ENCODE measurements at regions not wholly inside any gene's neighbourhood (a gene's known extent, or its start where the extent isn't known, plus 50 kb on each side); places are given as distances from the start of the nearest gene placed in this dataset.

- in situ Hi-C loops (cut with HindIII; ENCODE audit: low sequenced_read_pairs), result no loop called here
Observed at GRCh38 chr13:63149375-63149774, 1733.7 kb upstream of the PCDH20 start.

GRCh38 chr13:63139277-63139676 lies 1723.6 kb upstream of the PCDH20 start:
- in situ Hi-C loops (cut with HindIII; ENCODE audit: low sequenced_read_pairs), result no loop called here

- in situ Hi-C loops (cut with HindIII; ENCODE audit: low sequenced_read_pairs), result no loop called here
Observed at GRCh38 chr13:63129995-63130394, 1714.3 kb upstream of the PCDH20 start.

DNA sequence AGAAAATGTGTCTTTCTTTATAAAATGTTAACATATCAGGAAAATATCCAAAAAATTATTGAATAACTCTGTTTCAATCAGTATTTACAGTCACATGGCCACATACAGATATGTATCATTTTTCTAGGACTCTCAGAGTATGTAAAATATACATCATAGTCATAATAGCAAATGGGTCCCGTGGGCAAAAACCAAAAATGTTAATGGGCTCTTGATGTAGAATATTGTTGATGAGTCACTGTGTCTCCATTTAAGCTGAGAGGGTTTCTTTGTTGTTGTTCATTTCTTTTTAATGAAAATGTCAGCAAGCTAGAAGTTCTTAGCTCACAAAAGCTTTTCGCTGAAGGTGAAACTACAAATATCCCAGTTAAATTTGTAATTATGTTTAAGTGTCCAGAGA lies 1713.1 kb upstream of the PCDH20 start:
- in situ Hi-C loops (cut with HindIII; ENCODE audit: low sequenced_read_pairs), result no loop called here

- in situ Hi-C loops (cut with HindIII; ENCODE audit: low sequenced_read_pairs), result no loop called here
Observed at GRCh38 chr13:63124863-63125262, 1709.2 kb upstream of the PCDH20 start.

GRCh38 chr13:63120883-63121282 lies 1705.2 kb upstream of the PCDH20 start:
- in situ Hi-C loops (cut with HindIII; ENCODE audit: low sequenced_read_pairs), result no loop called here

DNA sequence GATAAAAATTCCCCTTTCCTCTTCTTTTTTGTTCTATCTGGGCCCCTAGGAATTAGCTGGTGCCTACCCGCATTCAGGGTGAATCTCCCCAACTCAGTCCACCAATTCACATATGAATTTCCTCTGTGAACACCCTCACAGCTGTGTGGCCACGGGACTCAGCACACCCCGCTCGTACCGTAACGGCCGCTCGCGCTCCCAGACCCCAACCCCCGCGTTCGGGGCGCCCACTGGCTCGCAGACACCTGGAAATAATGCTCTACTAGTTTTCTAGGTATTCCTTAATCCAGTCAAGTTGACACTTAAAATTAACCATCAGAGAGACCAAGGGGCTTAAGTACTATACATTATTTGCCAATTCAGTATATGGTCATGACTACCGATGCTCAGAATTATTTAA lies 1702.1 kb upstream of the PCDH20 start:
- in situ Hi-C loops (cut with HindIII; ENCODE audit: low sequenced_read_pairs), result no loop called here

- in situ Hi-C loops (cut with HindIII; ENCODE audit: low sequenced_read_pairs), result no loop called here
Observed at GRCh38 chr13:63112799-63113395, 1697.2 kb upstream of the PCDH20 start.

DNA sequence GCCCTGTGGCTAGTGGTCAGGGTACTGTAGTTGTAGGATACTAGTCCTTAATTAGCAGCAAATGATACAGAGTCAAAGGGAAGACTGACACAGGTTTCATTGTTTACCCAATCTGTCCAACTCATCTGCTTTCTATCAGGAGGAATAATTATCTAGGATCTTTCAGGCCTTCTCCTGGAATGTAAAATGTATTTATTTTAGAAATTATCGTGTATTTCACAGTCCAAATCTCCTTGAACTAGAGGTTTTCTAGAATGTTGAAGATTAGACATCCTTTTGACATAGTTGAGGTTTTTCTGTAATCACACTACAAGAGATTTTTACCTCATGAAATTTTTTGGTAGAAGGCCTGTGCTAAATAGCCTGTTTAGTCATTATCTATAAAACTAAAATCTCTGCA lies 1694.8 kb upstream of the PCDH20 start:
- in situ Hi-C loops (cut with HindIII; ENCODE audit: low sequenced_read_pairs), result no loop called here

- in situ Hi-C loops (cut with HindIII; ENCODE audit: low sequenced_read_pairs), result no loop called here
Observed at GRCh38 chr13:63107179-63107943, 1691.7 kb upstream of the PCDH20 start.

GRCh38 chr13:63094717-63095116 lies 1679.1 kb upstream of the PCDH20 start:
- in situ Hi-C loops (cut with HindIII; ENCODE audit: low sequenced_read_pairs), result no loop called here

GRCh38 chr13:63093907-63094469 lies 1678.3 kb upstream of the PCDH20 start:
- in situ Hi-C loops (cut with HindIII; ENCODE audit: low sequenced_read_pairs), result no loop called here

DNA sequence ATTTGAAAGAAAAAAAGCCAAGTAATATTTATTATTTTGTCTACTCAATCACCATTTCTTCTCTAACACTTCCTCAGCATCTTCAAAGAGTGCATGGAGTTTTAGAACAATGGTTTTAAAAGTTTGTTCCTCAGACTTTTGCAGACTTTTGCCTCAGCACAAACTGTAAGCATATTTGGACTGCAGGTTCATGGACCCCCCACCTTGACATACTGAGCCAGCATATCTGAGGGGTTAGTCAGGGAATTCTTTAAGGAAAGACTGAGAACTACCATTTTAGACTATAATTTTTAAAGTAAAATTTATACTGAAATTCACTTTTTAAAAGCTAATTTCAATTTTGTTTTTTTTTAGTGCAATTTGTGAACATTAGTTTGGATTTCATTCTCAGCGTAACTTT lies 1676.8 kb upstream of the PCDH20 start:
- in situ Hi-C loops (cut with HindIII; ENCODE audit: low sequenced_read_pairs), result no loop called here

GRCh38 chr13:63090524-63090923 lies 1674.9 kb upstream of the PCDH20 start:
- in situ Hi-C loops (cut with HindIII; ENCODE audit: low sequenced_read_pairs), result no loop called here

DNA sequence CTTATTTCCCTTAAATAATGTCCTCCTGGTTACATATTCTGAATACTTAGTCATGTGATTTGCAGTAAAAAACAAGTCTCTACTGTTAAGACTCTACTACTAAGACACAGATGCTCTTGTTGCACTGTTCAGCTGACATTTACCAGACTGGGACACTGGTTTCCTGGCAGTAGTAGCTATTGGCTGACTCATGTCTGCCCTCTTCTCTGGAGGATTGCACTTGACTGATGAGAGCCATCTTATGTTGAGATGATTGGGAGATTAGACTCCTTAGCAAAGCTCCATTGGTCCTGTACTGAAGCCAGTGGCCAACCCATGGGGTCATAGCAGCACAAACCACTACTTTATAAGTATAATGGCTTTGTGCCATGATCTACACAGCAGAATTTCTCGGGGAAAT lies 1672.6 kb upstream of the PCDH20 start:
- in situ Hi-C loops (cut with HindIII; ENCODE audit: low sequenced_read_pairs), result no loop called here

DNA sequence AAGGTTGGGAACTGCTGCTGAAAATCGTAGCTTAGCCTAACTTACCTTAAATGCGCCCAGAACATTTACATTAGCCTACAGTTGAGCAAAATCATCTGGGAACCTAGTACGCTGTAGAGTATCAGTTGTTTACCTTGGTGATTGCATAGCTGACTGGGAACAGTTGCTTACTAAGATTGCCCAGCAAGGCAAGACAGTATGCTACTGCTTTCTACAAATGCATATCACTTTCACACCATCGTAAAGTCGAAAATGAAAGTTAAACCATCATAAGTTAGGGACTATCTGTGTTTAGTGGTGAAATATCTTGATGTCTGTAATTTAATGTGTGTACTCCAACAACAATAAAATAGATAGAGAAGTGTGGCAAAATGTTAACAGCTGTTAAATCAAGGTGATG lies 1670.6 kb upstream of the PCDH20 start:
- in situ Hi-C loops (cut with HindIII; ENCODE audit: low sequenced_read_pairs), result no loop called here

- in situ Hi-C loops (cut with HindIII; ENCODE audit: low sequenced_read_pairs), result no loop called here
Observed at GRCh38 chr13:63085851-63086250, 1670.2 kb upstream of the PCDH20 start.

GRCh38 chr13:63081400-63082014 lies 1665.9 kb upstream of the PCDH20 start:
- in situ Hi-C loops (cut with HindIII; ENCODE audit: low sequenced_read_pairs), result no loop called here

- in situ Hi-C loops (cut with HindIII; ENCODE audit: low sequenced_read_pairs), result no loop called here
Observed at GRCh38 chr13:63075126-63075525, 1659.5 kb upstream of the PCDH20 start.

GRCh38 chr13:63050287-63050686 lies 1634.6 kb upstream of the PCDH20 start:
- in situ Hi-C loops (cut with HindIII; ENCODE audit: low sequenced_read_pairs), result no loop called here

DNA sequence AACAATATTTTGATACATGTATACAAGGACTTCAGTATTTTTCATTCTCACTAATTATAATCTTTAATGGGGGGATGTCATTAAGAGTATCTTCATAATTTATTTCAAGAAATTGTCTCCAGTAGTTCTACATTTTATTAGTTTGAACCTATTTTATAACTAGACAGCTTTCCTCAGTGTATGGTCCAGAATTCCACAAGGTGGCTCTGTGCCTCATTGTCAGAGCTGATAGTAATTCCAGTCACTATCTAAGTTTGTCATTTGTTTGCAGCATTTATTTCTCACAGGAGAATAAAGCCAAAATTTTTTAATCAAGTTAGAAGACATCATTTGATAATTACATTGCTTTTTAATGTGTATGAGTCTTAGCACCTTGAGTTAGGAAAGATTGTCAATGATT lies 1633.0 kb upstream of the PCDH20 start:
- in situ Hi-C loops (cut with HindIII; ENCODE audit: low sequenced_read_pairs), result no loop called here

Data from endothelial cell of hepatic sinusoid (primary cell).